GM12874 (cell line): ENCODE measurements at regions not wholly inside any gene's neighbourhood (a gene's known extent, or its start where the extent isn't known, plus 50 kb on each side); places are given as distances from the start of the nearest gene placed in this dataset.

ENCODE experiments used
- TF ChIP-seq, protein P1 (sequence below): IDR thresholded peaks from 2 replicates; pipeline ENCODE4 v1.5.1; 2011; ENCODE audit warnings: low read depth, mild to moderate bottlenecking, control low read depth, low read length, moderate library complexity; ENCODE audit not compliant: insufficient read depth

DNA sequence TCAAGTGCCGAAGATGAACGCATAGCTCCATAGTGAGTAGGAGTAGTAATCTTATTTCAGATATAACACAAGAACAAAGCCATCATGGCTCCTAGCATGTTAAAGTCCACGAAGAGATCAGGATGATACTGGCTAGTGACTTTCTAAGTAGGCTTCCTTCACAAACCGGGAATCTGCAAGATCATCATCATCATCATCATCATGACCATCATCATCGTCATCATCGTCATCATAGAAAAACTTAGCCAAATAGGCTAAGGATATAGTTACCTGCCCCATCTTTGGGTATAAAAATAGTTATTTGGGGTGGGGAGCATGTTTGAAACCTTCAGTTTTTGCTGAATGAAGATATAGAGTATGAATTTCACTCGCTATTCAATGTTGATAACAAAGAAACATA lies 57.9 kb downstream of the PYDC2 start:
- TF ChIP-seq, protein P1, sequence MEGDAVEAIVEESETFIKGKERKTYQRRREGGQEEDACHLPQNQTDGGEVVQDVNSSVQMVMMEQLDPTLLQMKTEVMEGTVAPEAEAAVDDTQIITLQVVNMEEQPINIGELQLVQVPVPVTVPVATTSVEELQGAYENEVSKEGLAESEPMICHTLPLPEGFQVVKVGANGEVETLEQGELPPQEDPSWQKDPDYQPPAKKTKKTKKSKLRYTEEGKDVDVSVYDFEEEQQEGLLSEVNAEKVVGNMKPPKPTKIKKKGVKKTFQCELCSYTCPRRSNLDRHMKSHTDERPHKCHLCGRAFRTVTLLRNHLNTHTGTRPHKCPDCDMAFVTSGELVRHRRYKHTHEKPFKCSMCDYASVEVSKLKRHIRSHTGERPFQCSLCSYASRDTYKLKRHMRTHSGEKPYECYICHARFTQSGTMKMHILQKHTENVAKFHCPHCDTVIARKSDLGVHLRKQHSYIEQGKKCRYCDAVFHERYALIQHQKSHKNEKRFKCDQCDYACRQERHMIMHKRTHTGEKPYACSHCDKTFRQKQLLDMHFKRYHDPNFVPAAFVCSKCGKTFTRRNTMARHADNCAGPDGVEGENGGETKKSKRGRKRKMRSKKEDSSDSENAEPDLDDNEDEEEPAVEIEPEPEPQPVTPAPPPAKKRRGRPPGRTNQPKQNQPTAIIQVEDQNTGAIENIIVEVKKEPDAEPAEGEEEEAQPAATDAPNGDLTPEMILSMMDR: no peak

DNA sequence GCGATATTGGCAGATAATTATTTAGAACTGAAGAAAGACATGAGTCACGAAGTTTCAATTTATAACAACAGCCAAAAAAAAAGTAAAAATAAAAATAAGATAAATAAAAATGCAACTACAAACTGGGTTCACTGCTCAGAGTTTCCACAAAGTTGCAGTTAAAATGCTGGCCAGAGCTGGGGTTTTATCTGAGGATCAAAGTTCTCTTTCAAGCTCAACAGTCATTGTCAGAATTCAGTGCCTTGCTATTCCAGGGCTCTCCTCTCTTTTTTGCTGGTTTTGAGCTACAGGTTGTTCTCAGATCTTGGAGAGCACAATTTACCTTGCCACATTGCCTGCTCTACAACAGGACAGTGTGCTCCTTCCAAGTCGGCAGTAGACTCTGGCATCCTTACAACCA lies 60.1 kb downstream of the PYDC2 start:
- TF ChIP-seq, protein P1: no peak

DNA sequence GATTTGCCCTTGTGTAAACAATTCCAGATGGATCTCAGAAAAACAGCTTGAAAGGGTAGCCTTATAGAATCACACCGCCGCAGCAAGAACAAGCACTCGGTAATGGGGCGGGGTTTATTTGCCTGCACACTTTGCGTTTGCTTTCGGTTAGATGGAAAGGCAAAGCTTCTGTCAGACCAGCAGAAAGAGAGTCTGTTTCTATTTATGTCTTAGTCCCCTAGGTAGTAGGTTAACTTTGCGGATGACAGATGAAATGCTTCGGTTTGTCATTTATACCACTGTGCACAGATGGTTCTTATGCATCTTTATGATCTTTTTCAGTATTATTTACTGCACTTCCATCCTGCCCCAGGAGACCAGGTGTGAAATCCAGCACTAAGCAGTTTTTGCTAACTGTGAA lies 62.2 kb downstream of the PYDC2 start:
- TF ChIP-seq, protein P1: no peak

DNA sequence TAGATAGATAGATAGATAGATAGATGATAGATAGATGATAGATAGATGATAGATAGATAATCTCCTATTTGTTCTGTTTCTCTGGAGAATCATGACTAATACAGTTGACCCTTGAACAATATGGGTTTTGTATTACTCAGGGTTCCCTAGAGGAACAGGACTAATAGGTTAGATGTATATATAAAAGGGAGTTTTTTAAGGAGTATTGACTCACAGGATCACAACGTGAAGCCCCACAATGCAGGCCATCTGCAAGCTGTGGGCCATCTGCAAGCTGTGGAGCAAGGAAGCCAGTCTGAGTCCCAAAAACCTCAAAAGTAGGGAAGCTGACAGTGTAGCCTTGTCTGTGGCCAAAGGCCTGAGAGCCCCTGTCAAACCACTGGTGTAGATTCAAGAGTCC lies 67.6 kb downstream of the PYDC2 start:
- TF ChIP-seq, protein P1: no peak

DNA sequence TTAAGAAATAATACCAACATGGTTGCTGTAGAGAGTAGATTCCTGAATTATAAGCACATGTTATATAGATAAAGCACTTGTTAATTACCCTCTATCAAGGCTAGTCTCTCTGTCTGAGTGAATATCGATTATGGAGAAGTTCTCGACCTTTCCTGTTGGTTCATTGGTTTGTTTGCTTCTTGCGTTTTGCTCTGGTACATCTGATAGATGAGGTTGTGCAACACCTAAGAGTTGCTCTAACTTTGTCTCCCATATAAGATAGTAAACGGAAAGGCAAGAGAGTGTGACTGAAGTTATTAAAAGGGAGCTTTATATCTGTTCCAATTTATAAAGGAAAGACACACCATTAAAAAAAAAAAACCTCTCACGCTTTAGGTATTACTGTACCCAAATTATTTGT lies 69.0 kb downstream of the PYDC2 start:
- TF ChIP-seq, protein P1: no peak

DNA sequence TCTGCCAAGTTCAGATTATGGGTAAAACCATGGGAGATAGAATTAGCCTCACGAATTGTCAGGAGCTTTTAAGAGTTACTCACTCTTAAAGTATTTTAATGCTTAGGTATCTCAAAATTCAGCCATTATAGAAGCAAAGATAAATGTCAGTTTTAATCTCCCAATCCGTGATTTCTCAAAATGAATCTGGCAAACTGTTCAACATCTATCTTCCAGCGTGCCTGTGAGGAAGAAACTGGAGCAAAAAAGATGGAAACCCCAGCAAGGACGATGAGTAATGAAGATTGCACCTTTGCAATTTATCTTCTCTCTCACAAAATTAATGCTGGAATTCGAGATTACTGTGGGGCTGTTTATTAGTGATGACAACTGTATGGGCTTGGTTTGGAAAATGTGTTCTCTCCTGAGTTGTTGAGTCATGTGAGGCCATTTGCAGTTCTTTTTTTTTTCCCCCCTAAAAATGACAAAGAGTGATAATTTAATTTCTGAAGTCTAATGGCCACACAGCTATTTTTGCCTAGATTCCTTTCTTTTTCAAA lies 70.5 kb downstream of the PYDC2 start:
- TF ChIP-seq, protein P1: no peak

DNA sequence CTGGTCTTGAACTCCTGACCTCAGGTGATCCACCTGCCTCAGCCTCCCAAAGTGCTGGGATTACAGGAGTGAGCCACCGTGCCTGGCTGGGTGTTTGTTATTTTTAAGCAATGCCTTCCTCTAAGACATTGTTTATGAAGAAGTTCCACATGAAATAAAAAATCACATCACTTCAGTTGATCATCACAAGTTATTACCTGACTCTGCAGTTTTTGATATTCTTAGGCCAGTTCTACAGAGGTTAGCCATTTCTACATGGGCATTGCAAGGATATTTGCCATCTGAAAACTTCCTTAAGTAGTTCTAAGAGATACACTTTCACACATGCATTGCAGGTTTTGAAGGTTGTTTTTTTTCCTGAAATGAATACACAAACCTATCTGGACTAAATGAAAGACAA lies 82.1 kb downstream of the PYDC2 start:
- TF ChIP-seq, protein P1: no peak
